GM23338 (cell line): ENCODE measurements at regions not wholly inside any gene's neighbourhood (a gene's known extent, or its start where the extent isn't known, plus 50 kb on each side); places are given as distances from the start of the nearest gene placed in this dataset.

Source experiments
- ATAC-seq: fragments of 200-7000 bp; cut with Tn5 transposase; 3 replicates; pipeline ENCODE4 v1.9.1; 2020
- DNase-seq: peaks from one replicate; pipeline ENCODE4 v3.0.0-alpha.2; 2015; ENCODE audit warnings: low spot score
- H2AFZ ChIP-seq: fragments of 200-600 bp; sonication (generic); 2 replicates; pipeline ENCODE4 v1.8.0; 2016; ENCODE audit warnings: antibody characterized with exemption, mild to moderate bottlenecking, moderate library complexity
- H3F3A ChIP-seq: fragments of 200-600 bp; sonication (generic); replicated peaks from 2 replicates; pipeline ENCODE4 v1.8.0; 2017; ENCODE audit warnings: antibody characterized with exemption, mixed run types, low read depth
- H3K27ac ChIP-seq: fragments of 200-600 bp; sonication (generic); 2 replicates; pipeline ENCODE4 v1.6.1; 2016; ENCODE audit warnings: low read depth
- H3K27me3 ChIP-seq: fragments of 200-600 bp; sonication (generic); 2 replicates; pipeline ENCODE4 v1.8.0; 2016; ENCODE audit warnings: mild to moderate bottlenecking, mixed run types, moderate library complexity; ENCODE audit not compliant: insufficient read depth
- H3K36me3 ChIP-seq: fragments of 200-600 bp; sonication (generic); 2 replicates; pipeline ENCODE4 v1.8.0; 2016; ENCODE audit warnings: mild to moderate bottlenecking; ENCODE audit not compliant: insufficient read depth
- H3K4me1 ChIP-seq: fragments of 200-600 bp; sonication (generic); 2 replicates; pipeline ENCODE4 v1.8.0; 2016; ENCODE audit warnings: mild to moderate bottlenecking, moderate library complexity; ENCODE audit not compliant: insufficient read depth
- H3K4me2 ChIP-seq: fragments of 200-600 bp; sonication (generic); 2 replicates; pipeline ENCODE4 v1.7.1; 2017; ENCODE audit warnings: mixed run types
- H3K4me3 ChIP-seq: fragments of 200-600 bp; sonication (generic); 2 replicates; pipeline ENCODE4 v1.6.1; 2016; ENCODE audit warnings: mixed run types
- H3K79me2 ChIP-seq: fragments of 200-600 bp; sonication (generic); replicated peaks from 2 replicates; pipeline ENCODE4 v1.8.0; 2017; ENCODE audit warnings: mild to moderate bottlenecking; ENCODE audit not compliant: insufficient read depth
- H3K9me2 ChIP-seq: fragments of 200-600 bp; sonication (generic); 2 replicates; pipeline ENCODE4 v1.8.0; 2017; ENCODE audit not compliant: insufficient read depth
- H4K20me1 ChIP-seq: fragments of 200-600 bp; sonication (generic); replicated peaks from 2 replicates; pipeline ENCODE4 v1.8.0; 2017; ENCODE audit warnings: mild to moderate bottlenecking; ENCODE audit not compliant: insufficient read depth
- H3K27ac Mint-ChIP-seq: 2 replicates; pipeline ENCODE4 v1.8.0; 2020; ENCODE audit warnings: inconsistent platforms, mild to moderate bottlenecking, moderate library complexity, mixed read lengths
- H3K27me3 Mint-ChIP-seq: 3 replicates; pipeline ENCODE4 v1.8.0; 2022; ENCODE audit warnings: low read depth, mild to moderate bottlenecking, moderate library complexity, mixed read lengths, inconsistent platforms; ENCODE audit not compliant: insufficient read depth, poor library complexity
- H3K36me3 Mint-ChIP-seq: 3 replicates; pipeline ENCODE4 v1.8.0; 2021; ENCODE audit warnings: low read depth, mild to moderate bottlenecking, inconsistent platforms, moderate library complexity, mixed read lengths
- H3K4me1 Mint-ChIP-seq: 3 replicates; pipeline ENCODE4 v1.8.0; 2020; ENCODE audit warnings: mild to moderate bottlenecking, inconsistent platforms, mixed read lengths
- H3K4me3 Mint-ChIP-seq: 3 replicates; pipeline ENCODE4 v1.8.0; 2021; ENCODE audit warnings: moderate library complexity, mild to moderate bottlenecking, inconsistent platforms, mixed read lengths
- H3K9me3 Mint-ChIP-seq: 3 replicates; pipeline ENCODE4 v1.8.0; 2020; ENCODE audit warnings: moderate library complexity, mild to moderate bottlenecking, inconsistent platforms, mixed read lengths
- CREB1 ChIP-seq: fragments of 250-450 bp; sonication (Bioruptor Pico); IDR thresholded peaks from 2 replicates; pipeline ENCODE4 v1.5.0; 2020; ENCODE audit warnings: low read depth, mild to moderate bottlenecking, moderate library complexity
- CTCF ChIP-seq, 2 experiments: fragments of 200-600 bp in 1 of 2; sonication (generic) in 1 of 2; conservative IDR thresholded peaks; 2 replicates each; pipeline versions ENCODE4 v1.5.1 to v1.6.1; 2016 to 2017; ENCODE audit warnings: antibody characterized with exemption in 2 of 2, low read depth in 2 of 2, mild to moderate bottlenecking in 2 of 2, moderate library complexity in 1 of 2
- ETS1 ChIP-seq: IDR thresholded peaks from 2 replicates; pipeline ENCODE4 v1.6.1; 2016; ENCODE audit warnings: antibody characterized with exemption
- EZH2 ChIP-seq: fragments of 200-600 bp; sonication (generic); IDR thresholded peaks from one replicate; pipeline ENCODE4 v1.8.0; 2017; ENCODE audit warnings: antibody characterized with exemption, mild to moderate bottlenecking, low read depth; ENCODE audit not compliant: unreplicated experiment
- EZH2phosphoT487 ChIP-seq: fragments of 200-600 bp; sonication (generic); IDR thresholded peaks from one replicate; pipeline ENCODE4 v1.8.1; 2018; ENCODE audit warnings: antibody characterized with exemption; ENCODE audit not compliant: unreplicated experiment
- JUNB ChIP-seq: IDR thresholded peaks from one replicate; pipeline ENCODE4 v1.6.1; 2016; ENCODE audit warnings: antibody characterized with exemption; ENCODE audit not compliant: unreplicated experiment
- NANOG ChIP-seq: IDR thresholded peaks from 2 replicates; pipeline ENCODE4 v1.6.1; 2016; ENCODE audit warnings: antibody characterized with exemption, borderline replicate concordance
- POLR2AphosphoS5 ChIP-seq: IDR thresholded peaks from 2 replicates; pipeline ENCODE4 v1.6.1; 2016; ENCODE audit warnings: antibody characterized with exemption, low read depth
- REST ChIP-seq: IDR thresholded peaks from one replicate; pipeline ENCODE4 v1.6.1; 2018; ENCODE audit warnings: antibody characterized with exemption; ENCODE audit not compliant: unreplicated experiment
- STAT1 ChIP-seq: IDR thresholded peaks from one replicate; pipeline ENCODE4 v1.6.1; 2016; ENCODE audit warnings: antibody characterized with exemption; ENCODE audit not compliant: unreplicated experiment
- ZNF114 ChIP-seq: fragments of 250-450 bp; sonication (Bioruptor Pico); IDR thresholded peaks from 2 replicates; pipeline ENCODE4 v1.5.0; 2020; ENCODE audit warnings: mild to moderate bottlenecking, moderate library complexity
- ZNF331 ChIP-seq: fragments of 250-450 bp; sonication (Bioruptor Pico); IDR thresholded peaks from 2 replicates; pipeline ENCODE4 v1.5.0; 2020; ENCODE audit warnings: low read depth, mild to moderate bottlenecking, moderate library complexity
- ZNF462 ChIP-seq: fragments of 250-450 bp; sonication (Bioruptor Pico); IDR thresholded peaks from 2 replicates; pipeline ENCODE4 v1.5.0; 2020; ENCODE audit warnings: mild to moderate bottlenecking, moderate library complexity

GRCh38 chr7:9869566-9869965 lies 1104.1 kb upstream of the PHF14 start:
- Histone ChIP-seq H3K4me3 (no peak overlapping the region), H3F3A (no peaks in the 10 kb centered on the region), H3K27ac (no peak overlapping the region), H3K9me2 (no peaks in the 10 kb centered on the region), H3K4me1 (no peaks in the 10 kb centered on the region), H3K79me2 (no peaks in the 10 kb centered on the region), H3K27me3 (no peaks in the 10 kb centered on the region), H4K20me1 (no peaks in the 10 kb centered on the region), H2AFZ (no peak overlapping the region), H3K36me3 (no peaks in the 10 kb centered on the region), H3K4me2 (no peak overlapping the region)
- ATAC-seq (no peak), DNase-seq (no peak)
- H3K27me3 Mint-ChIP-seq = no peaks in the 10 kb centered on the region
- H3K4me3 Mint-ChIP-seq = no peak overlapping the region
- TF ChIP-seq NANOG = no peak
- no peak for TF ChIP-seq REST
- TF ChIP-seq ZNF114 (CRISPR knock-in tag) = no peak
- no peak for TF ChIP-seq JUNB
- TF ChIP-seq STAT1 = no peak
- TF ChIP-seq POLR2AphosphoS5 = no peak
- no peak for TF ChIP-seq EZH2
- TF ChIP-seq ZNF462 (CRISPR knock-in tag) = no peak
- no peak for TF ChIP-seq ZNF331
- TF ChIP-seq EZH2phosphoT487 = no peak
- no peak for TF ChIP-seq CREB1 (CRISPR knock-in tag)
- TF ChIP-seq CTCF (conservative IDR thresholded peaks at IDR 0.05; ENCODE audit: low read depth in 2 of 2) = no peak
- TF ChIP-seq ETS1 = no peak
- 0 out of 3 replicates have a peak, but pooled peaks cover 6% of the 10 kb centered on the region for H3K9me3 Mint-ChIP-seq
- H3K4me1 Mint-ChIP-seq = no peaks in the 10 kb centered on the region
- no peak overlapping the region for H3K27ac Mint-ChIP-seq
- peaks cover 2% of the 10 kb centered on the region; the same call in 1 of the 3 replicates for H3K36me3 Mint-ChIP-seq
